ENCODE measurements at regions not wholly inside any gene's neighbourhood (a gene's known extent, or its start where the extent isn't known, plus 50 kb on each side); places are given as distances from the start of the nearest gene placed in this dataset.

- H3K4me2 ChIP-seq = no peak overlapping the region
- no peaks in the 10 kb centered on the region for H3K9me2 ChIP-seq (replicated peaks; ENCODE audit: insufficient read depth)
- H3K27me3 ChIP-seq = no peaks in the 10 kb centered on the region
- H3K4me3 ChIP-seq = no peak overlapping the region
- H3K27ac ChIP-seq = no peak overlapping the region
- WGBS (ENCODE audit: low lambda C conversion rate, missing lambda C conversion rate) = 52% methylated on average over 3 of the region's 3 CpGs
- H3K9me3 ChIP-seq (ENCODE audit: low read depth) = no peaks in the 10 kb centered on the region
- no peak for DNase-seq (ENCODE audit: low spot score)
- H3K4me1 ChIP-seq (ENCODE audit: insufficient read depth) = no peaks in the 10 kb centered on the region
- no peak overlapping the region for H2AFZ ChIP-seq
- no peaks in the 10 kb centered on the region for H3K36me3 ChIP-seq (replicated peaks; ENCODE audit: insufficient read depth, low read depth)
- TF ChIP-seq EZH2phosphoT487 (IDR thresholded peaks at IDR 0.05; ENCODE audit: low read depth, severe bottlenecking, unreplicated experiment) = no peak
- TF ChIP-seq CTCF (IDR thresholded peaks at IDR 0.05; ENCODE audit: poor library complexity) = no peak
- TF ChIP-seq EZH2 (IDR thresholded peaks at IDR 0.05; ENCODE audit: borderline replicate concordance) = no peak
- H3K79me2 ChIP-seq = no peaks in the 10 kb centered on the region
- no peaks in the 10 kb centered on the region for H4K20me1 ChIP-seq (ENCODE audit: insufficient read depth, poor library complexity, severe bottlenecking)
Measured at GRCh38 chr5:57939771-57940170, 457.2 kb upstream of the ACTBL2 start.

GRCh38 chr5:57939335-57939734 lies 456.7 kb upstream of the ACTBL2 start:
- Histone ChIP-seq H3K4me1 (ENCODE audit: insufficient read depth) (no peaks in the 10 kb centered on the region), H3K9me2 (replicated peaks; ENCODE audit: insufficient read depth) (no peaks in the 10 kb centered on the region), H2AFZ (no peak overlapping the region), H3K4me3 (no peak overlapping the region), H3K4me2 (no peak overlapping the region), H3K9me3 (ENCODE audit: low read depth) (no peaks in the 10 kb centered on the region), H3K79me2 (no peaks in the 10 kb centered on the region), H3K36me3 (replicated peaks; ENCODE audit: insufficient read depth, low read depth) (no peaks in the 10 kb centered on the region), H3K27me3 (no peaks in the 10 kb centered on the region), H4K20me1 (ENCODE audit: insufficient read depth, poor library complexity, severe bottlenecking) (no peaks in the 10 kb centered on the region), H3K27ac (no peak overlapping the region)
- no peak for DNase-seq (ENCODE audit: low spot score)
- TF ChIP-seq CTCF (IDR thresholded peaks at IDR 0.05; ENCODE audit: poor library complexity) (no peak), EZH2phosphoT487 (IDR thresholded peaks at IDR 0.05; ENCODE audit: low read depth, severe bottlenecking, unreplicated experiment) (no peak), EZH2 (IDR thresholded peaks at IDR 0.05; ENCODE audit: borderline replicate concordance) (no peak)

- H3K27me3 ChIP-seq = no peaks in the 10 kb centered on the region
- no peak overlapping the region for H3K4me2 ChIP-seq
- TF ChIP-seq EZH2phosphoT487 (IDR thresholded peaks at IDR 0.05; ENCODE audit: low read depth, severe bottlenecking, unreplicated experiment) = no peak
- no peak for TF ChIP-seq CTCF (IDR thresholded peaks at IDR 0.05; ENCODE audit: poor library complexity)
- no peak for TF ChIP-seq EZH2 (IDR thresholded peaks at IDR 0.05; ENCODE audit: borderline replicate concordance)
- H3K79me2 ChIP-seq = no peaks in the 10 kb centered on the region
- DNase-seq (ENCODE audit: low spot score) = no peak
- H3K4me3 ChIP-seq = no peak overlapping the region
- no peaks in the 10 kb centered on the region for H3K4me1 ChIP-seq (ENCODE audit: insufficient read depth)
- no peaks in the 10 kb centered on the region for H3K9me3 ChIP-seq (ENCODE audit: low read depth)
- H3K36me3 ChIP-seq (replicated peaks; ENCODE audit: insufficient read depth, low read depth) = no peaks in the 10 kb centered on the region
- H4K20me1 ChIP-seq (ENCODE audit: insufficient read depth, poor library complexity, severe bottlenecking) = no peaks in the 10 kb centered on the region
- no peak overlapping the region for H2AFZ ChIP-seq
- H3K9me2 ChIP-seq (replicated peaks; ENCODE audit: insufficient read depth) = no peaks in the 10 kb centered on the region
- H3K27ac ChIP-seq = no peak overlapping the region
Measured at GRCh38 chr5:57938174-57938557, 455.6 kb upstream of the ACTBL2 start.

- DNase-seq (ENCODE audit: low spot score) = no peak
- Histone ChIP-seq H3K27ac (no peak overlapping the region), H3K9me2 (replicated peaks; ENCODE audit: insufficient read depth) (no peaks in the 10 kb centered on the region), H3K4me3 (no peak overlapping the region), H3K4me2 (no peak overlapping the region), H2AFZ (no peak overlapping the region), H3K9me3 (ENCODE audit: low read depth) (no peaks in the 10 kb centered on the region), H3K4me1 (ENCODE audit: insufficient read depth) (no peaks in the 10 kb centered on the region), H3K36me3 (replicated peaks; ENCODE audit: insufficient read depth, low read depth) (no peaks in the 10 kb centered on the region), H3K79me2 (no peaks in the 10 kb centered on the region), H3K27me3 (no peaks in the 10 kb centered on the region), H4K20me1 (ENCODE audit: insufficient read depth, poor library complexity, severe bottlenecking) (no peaks in the 10 kb centered on the region)
- no peak for TF ChIP-seq CTCF (IDR thresholded peaks at IDR 0.05; ENCODE audit: poor library complexity)
- TF ChIP-seq EZH2phosphoT487 (IDR thresholded peaks at IDR 0.05; ENCODE audit: low read depth, severe bottlenecking, unreplicated experiment) = no peak
- no peak for TF ChIP-seq EZH2 (IDR thresholded peaks at IDR 0.05; ENCODE audit: borderline replicate concordance)
- WGBS (ENCODE audit: low lambda C conversion rate, missing lambda C conversion rate) = 88% methylated on average over 4 of the region's 4 CpGs
Measured at GRCh38 chr5:57937501-57938173, 455.0 kb upstream of the ACTBL2 start.

Data from hepatocyte (in vitro differentiated cells).